ENCODE measurements at regions not wholly inside any gene's neighbourhood (a gene's known extent, or its start where the extent isn't known, plus 50 kb on each side); places are given as distances from the start of the nearest gene placed in this dataset.

GRCh38 chr4:19992471-19993093, 259.1 kb upstream of the SLIT2 start:
- DNase-seq, result peak in 2 of 4 experiments; percentile 10 to 24

GRCh38 chr4:19987746-19988145, 264.0 kb upstream of the SLIT2 start:
- DNase-seq, result no peak

GRCh38 chr4:19983072-19983471, 268.6 kb upstream of the SLIT2 start:
- no peak for DNase-seq

- DNase-seq, result no peak
Observed at GRCh38 chr4:19982556-19982955, 269.1 kb upstream of the SLIT2 start.

- no peak for DNase-seq
Observed at GRCh38 chr4:19971829-19972228, 279.9 kb upstream of the SLIT2 start.

- no peak for DNase-seq
Observed at GRCh38 chr4:19969492-19969891, 282.2 kb upstream of the SLIT2 start.

- DNase-seq, result no peak
Observed at GRCh38 chr4:19961091-19961490, 290.6 kb upstream of the SLIT2 start.

- DNase-seq, result no peak
Observed at GRCh38 chr4:19958848-19959247, 292.9 kb upstream of the SLIT2 start.

- DNase-seq, result no peak
Observed at GRCh38 chr4:19947349-19947748, 304.4 kb upstream of the SLIT2 start.

- DNase-seq, result no peak
Observed at GRCh38 chr4:19945979-19946380, 305.7 kb upstream of the SLIT2 start.

GRCh38 chr4:19945501-19945900, 306.2 kb upstream of the SLIT2 start:
- no peak for DNase-seq

GRCh38 chr4:19944806-19945205, 306.9 kb upstream of the SLIT2 start:
- no peak for DNase-seq

- no peak for DNase-seq
Observed at GRCh38 chr4:19944251-19944650, 307.5 kb upstream of the SLIT2 start.

- no peak for DNase-seq
Observed at GRCh38 chr4:19941434-19941833, 310.3 kb upstream of the SLIT2 start.

- no peak for DNase-seq
Observed at GRCh38 chr4:19940861-19941260, 310.8 kb upstream of the SLIT2 start.

GRCh38 chr4:19936476-19936875, 315.2 kb upstream of the SLIT2 start:
- no peak for DNase-seq

GRCh38 chr4:19930742-19931141, 321.0 kb upstream of the SLIT2 start:
- DNase-seq, result no peak

GRCh38 chr4:19927381-19927780, 324.3 kb upstream of the SLIT2 start:
- no peak for DNase-seq

- DNase-seq, result no peak
Observed at GRCh38 chr4:19925516-19925915, 326.2 kb upstream of the SLIT2 start.

- no peak for DNase-seq
Observed at GRCh38 chr4:19924761-19925160, 326.9 kb upstream of the SLIT2 start.

GRCh38 chr4:19915276-19915675, 336.4 kb upstream of the SLIT2 start:
- no peak for DNase-seq

GRCh38 chr4:19913650-19914049, 338.1 kb upstream of the SLIT2 start:
- no peak for DNase-seq

- DNase-seq, result no peak
Observed at GRCh38 chr4:19910861-19911525, 340.7 kb upstream of the SLIT2 start.

- DNase-seq, result no peak
Observed at GRCh38 chr4:19905024-19905423, 346.7 kb upstream of the SLIT2 start.

- DNase-seq, result no peak
Observed at GRCh38 chr4:19888587-19888986, 363.1 kb upstream of the SLIT2 start.

Data from suppressor macrophage (primary cell).